ENCODE measurements at regions not wholly inside any gene's neighbourhood (a gene's known extent, or its start where the extent isn't known, plus 50 kb on each side); places are given as distances from the start of the nearest gene placed in this dataset.
A peak's percentile ranks its signal among the peaks of the same experiment; 100 is the strongest.
"Not testable (repeated sequence)": the region's sequence is repeated elsewhere in the genome, so short reads cannot be mapped to it uniquely, and the experiment has no call there.

GRCh38 chr16:60392380-60392779, 1643.9 kb downstream of the CDH8 start:
- DNase-seq (ENCODE audit: low read depth in 2 of 2) = no peak

DNA sequence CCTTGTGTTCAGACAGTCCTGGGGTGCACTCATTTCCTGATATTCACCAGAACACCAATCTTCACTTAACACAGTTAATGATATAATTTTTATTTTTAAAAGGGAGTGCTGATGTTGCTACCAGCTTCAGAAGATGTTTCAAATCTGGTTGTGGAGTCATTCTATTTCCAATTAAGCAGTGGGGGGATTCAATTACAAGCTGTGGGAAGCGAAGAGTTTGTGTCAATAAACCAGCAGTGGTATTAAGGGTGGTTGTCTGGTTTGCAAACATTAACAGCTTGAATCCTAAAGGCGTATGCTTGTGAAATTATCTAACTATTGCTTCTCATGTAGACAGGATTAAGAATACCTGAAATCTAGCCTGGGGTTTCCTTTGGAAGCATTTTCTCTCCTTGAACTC, 1637.5 kb upstream of the GOT2 start:
- no peak for DNase-seq (ENCODE audit: low read depth in 2 of 2)

DNA sequence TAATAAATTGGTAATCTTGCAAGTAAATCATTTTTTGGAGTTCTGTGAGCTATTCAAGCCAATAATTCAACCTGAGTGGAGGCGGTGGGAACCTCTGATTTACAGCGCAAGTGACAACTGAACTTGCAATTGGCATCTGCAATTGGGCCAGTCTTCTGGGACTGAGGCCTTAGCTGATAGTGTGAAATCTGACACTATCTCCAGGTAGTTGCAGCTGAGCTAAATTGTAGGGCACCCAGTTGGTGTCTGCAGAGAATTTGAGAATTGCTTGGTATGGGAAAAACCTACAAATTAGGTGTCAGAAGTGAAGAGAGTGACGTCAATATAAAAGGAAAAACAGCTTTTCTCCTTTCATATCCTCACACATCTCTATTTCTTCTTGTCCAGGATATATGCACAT, 1633.6 kb upstream of the GOT2 start:
- no peak for DNase-seq (ENCODE audit: low read depth in 2 of 2)

GRCh38 chr16:60363566-60363965, 1629.5 kb upstream of the GOT2 start:
- DNase-seq (ENCODE audit: low read depth in 2 of 2) = no peak

GRCh38 chr16:60359866-60360265, 1625.8 kb upstream of the GOT2 start:
- not testable (repeated sequence) for DNase-seq (ENCODE audit: low read depth in 2 of 2)

DNA sequence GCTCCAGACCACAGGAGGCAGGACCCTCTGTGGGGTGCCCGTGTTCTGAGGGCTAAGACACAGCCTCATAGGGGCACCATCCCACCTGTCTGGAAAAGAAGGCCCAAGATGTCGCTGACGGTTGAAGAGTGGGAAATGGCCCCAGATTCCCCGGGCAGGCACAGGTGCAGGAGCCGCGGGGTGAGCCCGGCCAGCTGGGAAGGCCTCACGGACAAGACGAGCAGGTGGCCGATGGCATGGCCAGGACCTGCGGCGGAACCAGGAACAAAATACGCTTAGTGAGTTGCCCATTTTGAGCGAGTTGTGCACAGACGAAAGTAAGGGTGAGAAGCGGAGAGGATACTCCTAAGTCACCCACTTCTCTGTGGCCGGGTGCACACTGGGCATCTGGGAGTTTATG, 1625.3 kb upstream of the GOT2 start:
- DNase-seq (ENCODE audit: low read depth in 2 of 2) = not testable (repeated sequence)

- not testable (repeated sequence) for DNase-seq (ENCODE audit: low read depth in 2 of 2)
Measured at GRCh38 chr16:60357876-60358522, 1623.9 kb upstream of the GOT2 start.

GRCh38 chr16:60346256-60346655, 1612.1 kb upstream of the GOT2 start:
- no peak for DNase-seq (ENCODE audit: low read depth in 2 of 2)

GRCh38 chr16:60337671-60338070, 1603.6 kb upstream of the GOT2 start:
- DNase-seq (ENCODE audit: low read depth in 2 of 2) = no peak

- DNase-seq (ENCODE audit: low read depth in 2 of 2) = no peak
Measured at GRCh38 chr16:60331168-60331567, 1597.1 kb upstream of the GOT2 start.

DNA sequence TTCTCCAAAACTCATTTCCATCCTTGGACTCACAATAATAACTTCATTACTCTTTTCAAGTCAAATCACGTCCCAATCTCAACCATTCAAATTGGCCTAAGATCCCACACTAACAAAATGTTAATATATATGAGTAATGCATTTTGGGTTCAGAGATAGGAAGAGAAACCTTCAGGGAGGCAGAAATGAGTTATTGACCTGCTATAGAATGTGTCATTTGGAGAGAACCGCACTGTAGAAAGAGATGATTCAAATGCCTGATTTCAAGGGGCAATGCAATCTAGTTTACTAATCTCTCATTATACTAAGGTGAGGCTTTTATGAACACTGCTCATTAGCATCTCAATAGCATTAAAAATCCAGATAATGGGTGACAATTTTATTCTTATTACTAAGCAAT, 1595.0 kb upstream of the GOT2 start:
- DNase-seq (ENCODE audit: low read depth in 2 of 2) = peak; percentile 2 to 9

GRCh38 chr16:60328152-60328551, 1594.0 kb upstream of the GOT2 start:
- no peak for DNase-seq (ENCODE audit: low read depth in 2 of 2)

DNA sequence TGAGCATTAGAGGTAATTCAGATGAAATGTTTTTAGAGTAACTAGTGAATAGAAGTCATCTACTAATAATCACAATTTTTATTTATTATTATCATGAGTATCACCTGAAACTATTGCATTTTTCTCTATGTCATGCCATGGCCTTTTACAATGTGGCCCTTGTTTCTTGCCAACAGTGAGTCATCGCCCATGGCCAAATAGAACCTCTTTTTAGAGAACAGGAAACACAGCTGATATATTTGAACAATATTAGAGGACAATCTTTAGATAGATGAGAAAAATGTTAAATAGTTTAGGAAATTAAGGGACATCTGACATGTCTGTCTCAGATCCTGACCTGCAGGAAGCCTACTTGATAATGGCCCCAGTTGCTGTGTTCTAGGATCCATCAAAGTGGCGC, 1584.4 kb upstream of the GOT2 start:
- no peak for DNase-seq (ENCODE audit: low read depth in 2 of 2)

DNA sequence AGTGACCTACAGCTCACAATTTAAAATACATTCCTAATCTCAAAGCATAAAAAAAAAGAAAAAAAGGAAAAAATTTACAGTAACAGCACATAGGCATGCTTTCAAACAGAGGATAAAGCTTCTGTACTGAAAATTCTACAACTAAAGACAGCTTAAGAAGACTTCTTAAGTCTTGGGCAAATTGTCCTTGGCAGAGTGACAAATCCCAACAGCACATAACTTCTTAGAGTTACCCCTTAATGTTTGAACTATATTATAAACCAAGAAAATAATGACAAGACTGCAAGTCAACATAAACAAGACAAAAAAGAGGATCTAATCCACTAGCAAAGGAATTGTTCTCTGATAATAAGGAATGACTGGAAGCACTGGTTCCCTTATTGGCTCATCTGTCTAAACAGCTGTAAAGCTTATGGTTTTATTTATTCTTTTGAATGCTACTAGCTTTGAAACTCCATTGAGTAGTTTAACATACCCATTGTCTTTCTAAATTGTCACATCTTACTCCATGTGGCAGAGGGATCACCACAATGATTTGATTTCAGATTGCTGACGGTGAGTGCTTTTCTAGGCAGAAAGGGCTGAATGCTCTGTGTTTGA, 1576.8 kb upstream of the GOT2 start:
- DNase-seq (ENCODE audit: low read depth in 2 of 2) = no peak

DNA sequence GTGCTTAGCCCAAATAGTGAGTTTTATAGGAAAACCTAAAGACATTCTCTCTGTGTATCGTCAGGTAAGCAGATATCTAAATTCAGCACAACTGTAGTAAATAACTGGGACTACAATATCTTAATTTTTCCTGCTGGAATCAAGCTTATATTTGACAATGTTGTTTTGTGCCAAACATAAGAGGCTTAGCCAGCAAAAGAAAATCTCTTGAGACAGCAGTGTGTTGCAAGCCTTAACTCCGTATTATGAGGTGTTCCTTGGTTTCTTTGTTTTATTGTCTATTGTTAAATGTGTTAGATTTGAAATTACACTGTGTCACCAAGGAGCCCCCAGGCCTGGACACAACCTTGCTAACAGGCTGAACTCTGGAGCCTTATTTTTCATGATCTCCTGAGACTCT, 1570.6 kb upstream of the GOT2 start:
- DNase-seq (ENCODE audit: low read depth in 2 of 2) = no peak

DNA sequence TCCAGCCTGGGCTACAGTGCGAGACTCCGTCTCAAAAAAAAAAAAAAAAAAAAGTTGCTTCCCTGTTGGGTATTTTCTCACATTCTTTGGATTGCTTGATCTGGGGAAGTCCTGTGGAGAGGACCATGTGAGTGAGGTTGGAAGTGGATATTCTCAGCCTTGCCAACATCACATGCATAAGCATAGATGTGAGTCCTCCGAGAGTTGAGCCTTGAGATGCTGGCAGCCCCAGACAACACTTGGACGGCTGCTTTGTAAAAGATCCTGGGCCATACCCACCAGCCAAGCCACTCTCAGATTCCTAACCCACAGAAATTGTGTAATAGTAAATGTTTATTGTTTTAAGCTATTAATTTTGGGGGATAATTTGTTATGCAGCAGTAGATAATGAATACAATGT, 1570.0 kb upstream of the GOT2 start:
- no peak for DNase-seq (ENCODE audit: low read depth in 2 of 2)

GRCh38 chr16:60302676-60303075, 1568.6 kb upstream of the GOT2 start:
- no peak for DNase-seq (ENCODE audit: low read depth in 2 of 2)

DNA sequence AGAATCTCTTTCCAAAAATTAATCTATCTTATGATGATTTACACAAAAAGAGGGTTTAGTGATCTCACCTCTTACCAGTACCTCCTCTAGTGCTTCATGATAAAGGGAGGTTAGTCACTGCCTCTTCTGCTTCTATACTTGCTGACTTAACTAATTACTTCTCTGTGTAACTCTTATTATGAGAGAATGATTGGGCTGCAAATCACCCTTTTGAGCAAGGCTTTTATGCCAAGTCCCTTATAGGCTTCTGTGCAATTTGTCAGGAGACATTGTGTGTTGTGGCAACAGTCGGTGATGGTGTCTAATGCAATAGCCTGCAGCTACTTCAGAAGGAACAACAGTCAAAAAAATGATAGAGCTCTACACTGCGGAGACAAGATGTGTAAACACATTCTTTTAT, 1568.1 kb upstream of the GOT2 start:
- DNase-seq (ENCODE audit: low read depth in 2 of 2) = no peak

DNA sequence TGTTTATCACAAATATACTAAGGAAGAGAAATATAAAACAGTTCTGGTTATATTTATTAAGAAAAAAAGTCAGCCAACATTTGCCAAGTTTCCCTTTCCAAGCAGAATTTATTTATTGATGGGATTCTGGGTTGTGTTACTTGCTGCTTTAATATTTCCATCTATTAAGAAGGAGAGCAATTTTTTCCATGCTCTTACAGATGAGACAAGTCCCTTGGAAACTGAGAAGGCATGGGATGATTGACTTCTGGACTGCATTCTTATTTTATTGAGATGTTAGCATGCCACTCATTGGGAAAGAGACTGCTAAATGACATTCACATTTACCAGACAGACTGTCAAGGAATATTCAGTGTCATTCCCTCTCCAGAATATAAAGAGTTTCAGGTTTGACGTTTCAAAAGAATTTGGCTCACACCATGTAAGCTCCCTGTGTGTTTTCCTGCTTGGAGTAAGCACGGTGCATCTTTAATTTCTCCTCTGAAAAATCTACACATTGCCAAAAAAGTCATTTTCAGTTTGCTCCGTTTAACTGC, 1565.2 kb upstream of the GOT2 start:
- no peak for DNase-seq (ENCODE audit: low read depth in 2 of 2)

GRCh38 chr16:60295451-60295850, 1561.3 kb upstream of the GOT2 start:
- DNase-seq (ENCODE audit: low read depth in 2 of 2) = no peak

DNA sequence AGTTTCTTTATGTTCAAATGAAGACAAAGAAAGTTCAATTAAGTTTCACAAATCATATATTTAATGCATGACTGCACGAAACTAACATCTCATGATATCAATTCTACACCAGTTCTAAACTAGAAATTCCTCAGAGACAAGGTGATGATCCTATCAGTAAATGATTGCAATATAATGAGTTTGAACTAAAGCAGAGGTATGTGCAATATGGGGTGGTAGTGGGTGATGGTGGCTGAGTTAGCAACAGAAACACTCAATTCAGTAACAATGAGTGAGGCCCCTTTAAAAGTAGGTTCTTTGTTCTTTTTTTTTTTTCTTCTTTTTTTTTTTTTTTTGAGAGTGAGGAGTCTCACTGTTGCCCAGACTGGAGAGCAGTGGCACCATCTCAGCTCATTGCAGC, 1551.7 kb upstream of the GOT2 start:
- no peak for DNase-seq (ENCODE audit: low read depth in 2 of 2)

GRCh38 chr16:60279061-60279665, 1545.0 kb upstream of the GOT2 start:
- no peak for DNase-seq (ENCODE audit: low read depth in 2 of 2)

- DNase-seq (ENCODE audit: low read depth in 2 of 2) = no peak
Measured at GRCh38 chr16:60274431-60275019, 1540.4 kb upstream of the GOT2 start.

Data from fibroblast of skin of left biceps (primary cell).